Activated naive CD8-positive, alpha-beta T cell treated with anti-CD3 and anti-CD28 coated beads, Interleukin-2, amount 10 ng/mL, durations not matched to agents 7 days and 5 days (primary cell): ENCODE measurements at regions not wholly inside any gene's neighbourhood (a gene's known extent, or its start where the extent isn't known, plus 50 kb on each side); places are given as distances from the start of the nearest gene placed in this dataset.

Experiments
- ATAC-seq: fragments of 150-1000 bp; cut with Tn5 transposase; one replicate; pipeline ENCODE4 v1.10.0; 2021; ENCODE audit warnings: low read depth, moderate library complexity
- POLR2A ChIA-PET: fragments of 350-600 bp; sonication (Branson Sonifier 250); formaldehyde crosslinking; loops from one replicate; lab custom pipeline; 2021; ENCODE audit warnings: antibody characterized with exemption; lab: Charles Lee
- DNase-seq: peaks from one replicate; pipeline ENCODE4 v3.0.0; 2021
- H3K27ac Mint-ChIP-seq: one replicate; pipeline ENCODE4 v1.8.0; 2022; ENCODE audit warnings: mild to moderate bottlenecking, mixed read lengths
- H3K27me3 Mint-ChIP-seq: one replicate; pipeline ENCODE4 v1.8.0; 2022; ENCODE audit warnings: mild to moderate bottlenecking, moderate library complexity, mixed read lengths
- H3K36me3 Mint-ChIP-seq: one replicate; pipeline ENCODE4 v1.8.0; 2021; ENCODE audit warnings: mild to moderate bottlenecking, mixed read lengths
- H3K4me1 Mint-ChIP-seq: one replicate; pipeline ENCODE4 v1.8.0; 2021; ENCODE audit warnings: mixed read lengths
- H3K4me3 Mint-ChIP-seq: one replicate; pipeline ENCODE4 v1.8.0; 2022; ENCODE audit warnings: mild to moderate bottlenecking, moderate library complexity, mixed read lengths
- H3K9me3 Mint-ChIP-seq: one replicate; pipeline ENCODE4 v1.8.0; 2021; ENCODE audit warnings: mixed read lengths

- H3K27me3 Mint-ChIP-seq = no peaks in the 10 kb centered on the region
- H3K4me3 Mint-ChIP-seq = no peak overlapping the region
- H3K9me3 Mint-ChIP-seq = no peaks in the 10 kb centered on the region
- H3K4me1 Mint-ChIP-seq = no peaks in the 10 kb centered on the region
- H3K27ac Mint-ChIP-seq = no peak overlapping the region
- no peaks in the 10 kb centered on the region for H3K36me3 Mint-ChIP-seq
- POLR2A ChIA-PET = no interaction called here
- ATAC-seq (no peak), DNase-seq (no peak)
Measured at GRCh38 chr2:188170356-188170755, 121.3 kb upstream of the GULP1 start.

GRCh38 chr2:188176620-188177019, 115.1 kb upstream of the GULP1 start:
- no peaks in the 10 kb centered on the region for H3K36me3 Mint-ChIP-seq
- POLR2A ChIA-PET = no interaction called here
- H3K9me3 Mint-ChIP-seq = no peaks in the 10 kb centered on the region
- H3K27me3 Mint-ChIP-seq = no peaks in the 10 kb centered on the region
- no peak for ATAC-seq
- no peak for DNase-seq
- H3K4me3 Mint-ChIP-seq = no peak overlapping the region
- H3K4me1 Mint-ChIP-seq = peaks cover 3% of the 10 kb centered on the region
- H3K27ac Mint-ChIP-seq = no peak overlapping the region

GRCh38 chr2:188181067-188181838, 110.4 kb upstream of the GULP1 start:
- ATAC-seq (no peak), DNase-seq (no peak)
- POLR2A ChIA-PET = no interaction called here
- Mint-ChIP-seq H3K9me3 (no peaks in the 10 kb centered on the region), H3K27me3 (no peaks in the 10 kb centered on the region), H3K27ac (no peak overlapping the region), H3K4me1 (peaks cover 3% of the 10 kb centered on the region), H3K36me3 (no peaks in the 10 kb centered on the region), H3K4me3 (peak overlapping the region; percentile 37)

GRCh38 chr2:188181884-188182283, 109.8 kb upstream of the GULP1 start:
- peaks cover 3% of the 10 kb centered on the region for H3K4me1 Mint-ChIP-seq
- ATAC-seq (no peak), DNase-seq (no peak)
- no peak overlapping the region for H3K4me3 Mint-ChIP-seq
- no peaks in the 10 kb centered on the region for H3K36me3 Mint-ChIP-seq
- POLR2A ChIA-PET = no interaction called here
- H3K27me3 Mint-ChIP-seq = no peaks in the 10 kb centered on the region
- H3K9me3 Mint-ChIP-seq = no peaks in the 10 kb centered on the region
- H3K27ac Mint-ChIP-seq = no peak overlapping the region

- H3K4me3 Mint-ChIP-seq = no peak overlapping the region
Measured at GRCh38 chr2:188187726-188188125, 103.9 kb upstream of the GULP1 start.

GRCh38 chr2:188189356-188189755, 102.3 kb upstream of the GULP1 start:
- POLR2A ChIA-PET = no interaction called here
- no peaks in the 10 kb centered on the region for H3K27me3 Mint-ChIP-seq
- H3K4me1 Mint-ChIP-seq = no peaks in the 10 kb centered on the region
- no peak overlapping the region for H3K4me3 Mint-ChIP-seq
- no peak overlapping the region for H3K27ac Mint-ChIP-seq
- no peak for ATAC-seq
- no peaks in the 10 kb centered on the region for H3K9me3 Mint-ChIP-seq
- DNase-seq = no peak
- no peaks in the 10 kb centered on the region for H3K36me3 Mint-ChIP-seq

More at GRCh38 chr2:188187726-188188125, 103.9 kb upstream of the GULP1 start:
- H3K4me1 Mint-ChIP-seq = no peaks in the 10 kb centered on the region
- POLR2A ChIA-PET = no interaction called here
- H3K27ac Mint-ChIP-seq = no peak overlapping the region
- ATAC-seq = no peak
- no peaks in the 10 kb centered on the region for H3K27me3 Mint-ChIP-seq
- H3K9me3 Mint-ChIP-seq = no peaks in the 10 kb centered on the region
- no peaks in the 10 kb centered on the region for H3K36me3 Mint-ChIP-seq
- DNase-seq = no peak

GRCh38 chr2:188193230-188193629, 98.4 kb upstream of the GULP1 start:
- no peaks in the 10 kb centered on the region for H3K4me1 Mint-ChIP-seq
- no peaks in the 10 kb centered on the region for H3K27me3 Mint-ChIP-seq
- no peaks in the 10 kb centered on the region for H3K36me3 Mint-ChIP-seq
- no peak overlapping the region for H3K4me3 Mint-ChIP-seq
- no peak for ATAC-seq
- POLR2A ChIA-PET = no interaction called here
- DNase-seq = no peak
- H3K9me3 Mint-ChIP-seq = no peaks in the 10 kb centered on the region
- H3K27ac Mint-ChIP-seq = no peak overlapping the region

- POLR2A ChIA-PET = no interaction called here
- no peak overlapping the region for H3K4me3 Mint-ChIP-seq
- no peaks in the 10 kb centered on the region for H3K27me3 Mint-ChIP-seq
- no peak overlapping the region for H3K27ac Mint-ChIP-seq
- no peaks in the 10 kb centered on the region for H3K4me1 Mint-ChIP-seq
- DNase-seq = no peak
- no peaks in the 10 kb centered on the region for H3K9me3 Mint-ChIP-seq
- ATAC-seq = no peak
- H3K36me3 Mint-ChIP-seq = no peaks in the 10 kb centered on the region
Measured at GRCh38 chr2:188196343-188197008, 95.2 kb upstream of the GULP1 start.

GRCh38 chr2:188199716-188200128, 92.0 kb upstream of the GULP1 start:
- POLR2A ChIA-PET = no interaction called here
- no peak overlapping the region for H3K27ac Mint-ChIP-seq
- DNase-seq = no peak
- H3K9me3 Mint-ChIP-seq = no peaks in the 10 kb centered on the region
- no peaks in the 10 kb centered on the region for H3K36me3 Mint-ChIP-seq
- ATAC-seq = no peak
- H3K27me3 Mint-ChIP-seq = no peaks in the 10 kb centered on the region
- no peak overlapping the region for H3K4me3 Mint-ChIP-seq
- no peaks in the 10 kb centered on the region for H3K4me1 Mint-ChIP-seq

GRCh38 chr2:188201639-188202038, 90.0 kb upstream of the GULP1 start:
- Mint-ChIP-seq H3K4me3 (no peak overlapping the region), H3K4me1 (no peaks in the 10 kb centered on the region), H3K27me3 (no peaks in the 10 kb centered on the region), H3K9me3 (no peaks in the 10 kb centered on the region), H3K36me3 (no peaks in the 10 kb centered on the region), H3K27ac (no peak overlapping the region)
- POLR2A ChIA-PET = no interaction called here
- ATAC-seq = no peak
- DNase-seq = no peak

- Mint-ChIP-seq H3K9me3 (no peaks in the 10 kb centered on the region), H3K36me3 (no peaks in the 10 kb centered on the region), H3K4me1 (no peaks in the 10 kb centered on the region), H3K4me3 (no peak overlapping the region), H3K27ac (no peak overlapping the region), H3K27me3 (no peaks in the 10 kb centered on the region)
- POLR2A ChIA-PET = no interaction called here
- ATAC-seq (no peak), DNase-seq (no peak)
Measured at GRCh38 chr2:188202777-188203176, 88.9 kb upstream of the GULP1 start.

- no peak for DNase-seq
Measured at GRCh38 chr2:188203776-188204175, 87.9 kb upstream of the GULP1 start.

GRCh38 chr2:188204824-188205223, 86.8 kb upstream of the GULP1 start:
- Mint-ChIP-seq H3K4me3 (no peak overlapping the region), H3K27ac (no peak overlapping the region), H3K4me1 (no peaks in the 10 kb centered on the region), H3K27me3 (no peaks in the 10 kb centered on the region), H3K9me3 (no peaks in the 10 kb centered on the region), H3K36me3 (no peaks in the 10 kb centered on the region)
- no peak for DNase-seq
- no peak for ATAC-seq
- POLR2A ChIA-PET = no interaction called here

More at GRCh38 chr2:188203776-188204175, 87.9 kb upstream of the GULP1 start:
- POLR2A ChIA-PET = no interaction called here
- no peaks in the 10 kb centered on the region for H3K36me3 Mint-ChIP-seq
- no peak overlapping the region for H3K4me3 Mint-ChIP-seq
- no peaks in the 10 kb centered on the region for H3K27me3 Mint-ChIP-seq
- H3K27ac Mint-ChIP-seq = no peak overlapping the region
- no peak for ATAC-seq
- no peaks in the 10 kb centered on the region for H3K9me3 Mint-ChIP-seq
- no peaks in the 10 kb centered on the region for H3K4me1 Mint-ChIP-seq

- POLR2A ChIA-PET = no interaction called here
- ATAC-seq = no peak
- no peaks in the 10 kb centered on the region for H3K36me3 Mint-ChIP-seq
- H3K4me3 Mint-ChIP-seq = no peak overlapping the region
- H3K27ac Mint-ChIP-seq = no peak overlapping the region
- no peaks in the 10 kb centered on the region for H3K9me3 Mint-ChIP-seq
- no peaks in the 10 kb centered on the region for H3K27me3 Mint-ChIP-seq
- H3K4me1 Mint-ChIP-seq = no peaks in the 10 kb centered on the region
- DNase-seq = no peak
Measured at GRCh38 chr2:188207554-188207953, 84.1 kb upstream of the GULP1 start.
